ENCODE measurements at regions not wholly inside any gene's neighbourhood (a gene's known extent, or its start where the extent isn't known, plus 50 kb on each side); places are given as distances from the start of the nearest gene placed in this dataset.

DNA sequence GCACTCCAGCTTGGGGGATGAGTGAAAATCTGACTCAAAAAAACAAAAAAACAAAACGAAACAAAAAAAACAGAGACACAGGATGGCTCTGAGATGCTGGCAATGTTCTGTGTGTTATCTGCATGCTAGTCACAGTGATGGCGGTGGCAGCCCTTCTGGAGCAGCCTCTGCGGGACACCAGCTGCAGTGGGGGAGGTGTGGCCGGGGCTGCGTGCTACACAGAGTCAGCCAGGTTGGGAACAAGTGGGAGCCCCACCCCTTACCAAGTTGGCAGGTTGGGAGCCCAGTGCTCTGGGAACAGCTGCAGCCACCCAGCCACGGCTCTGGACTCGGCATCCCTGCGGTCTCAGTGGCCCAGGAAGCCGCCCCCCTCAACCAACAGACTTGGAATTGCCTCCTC lies 206.5 kb upstream of the ZFP42 start:
- H3K18ac ChIP-seq (ENCODE audit: insufficient read length, low read depth, low read length): no peak overlapping the region
- H3K4ac ChIP-seq (ENCODE audit: low read depth, low read length): no peak overlapping the region
- no peak overlapping the region for H2AFZ ChIP-seq (ENCODE audit: low read length)
- no peak overlapping the region for H4K5ac ChIP-seq (ENCODE audit: insufficient read length, low read depth, low read length)
- no peaks in the 10 kb centered on the region for H3K4me1 ChIP-seq (ENCODE audit: insufficient read depth, low read length)
- H3K9me3 ChIP-seq (ENCODE audit: control insufficient read depth, low read depth, low read length): peaks cover 4% of the 10 kb centered on the region
- H3K56ac ChIP-seq (ENCODE audit: insufficient read length, low read depth, low read length): no peak overlapping the region
- no peak overlapping the region for H3K9ac ChIP-seq (ENCODE audit: extremely low read depth, insufficient read length, low read length)
- TF ChIP-seq, protein P1, sequence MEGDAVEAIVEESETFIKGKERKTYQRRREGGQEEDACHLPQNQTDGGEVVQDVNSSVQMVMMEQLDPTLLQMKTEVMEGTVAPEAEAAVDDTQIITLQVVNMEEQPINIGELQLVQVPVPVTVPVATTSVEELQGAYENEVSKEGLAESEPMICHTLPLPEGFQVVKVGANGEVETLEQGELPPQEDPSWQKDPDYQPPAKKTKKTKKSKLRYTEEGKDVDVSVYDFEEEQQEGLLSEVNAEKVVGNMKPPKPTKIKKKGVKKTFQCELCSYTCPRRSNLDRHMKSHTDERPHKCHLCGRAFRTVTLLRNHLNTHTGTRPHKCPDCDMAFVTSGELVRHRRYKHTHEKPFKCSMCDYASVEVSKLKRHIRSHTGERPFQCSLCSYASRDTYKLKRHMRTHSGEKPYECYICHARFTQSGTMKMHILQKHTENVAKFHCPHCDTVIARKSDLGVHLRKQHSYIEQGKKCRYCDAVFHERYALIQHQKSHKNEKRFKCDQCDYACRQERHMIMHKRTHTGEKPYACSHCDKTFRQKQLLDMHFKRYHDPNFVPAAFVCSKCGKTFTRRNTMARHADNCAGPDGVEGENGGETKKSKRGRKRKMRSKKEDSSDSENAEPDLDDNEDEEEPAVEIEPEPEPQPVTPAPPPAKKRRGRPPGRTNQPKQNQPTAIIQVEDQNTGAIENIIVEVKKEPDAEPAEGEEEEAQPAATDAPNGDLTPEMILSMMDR (conservative IDR thresholded peaks at IDR 0.05): no peak
- H3K36me3 Mint-ChIP-seq (ENCODE audit: insufficient read depth in 1 of 3, low read depth in 3 of 3): peaks cover 0 to 7% (median 0%) of the 10 kb centered on the region in 3 experiments; a peak in 2 of 7 replicates
- H3K79me2 ChIP-seq (ENCODE audit: insufficient read depth, low read length): no peaks in the 10 kb centered on the region
- no peak overlapping the region for H2BK20ac ChIP-seq (ENCODE audit: low read depth, low read length, poor library complexity, severe bottlenecking)
- no peaks in the 10 kb centered on the region for H3K23me2 ChIP-seq (ENCODE audit: insufficient read length, low read depth, low read length, poor library complexity, severe bottlenecking)
- no peak overlapping the region for H3T11ph ChIP-seq (ENCODE audit: low read length)
- H3K4me2 ChIP-seq (ENCODE audit: insufficient read depth, insufficient read length, low read length): no peak overlapping the region
- no peaks in the 10 kb centered on the region for H3K79me1 ChIP-seq (ENCODE audit: insufficient read depth, low read depth, low read length, poor library complexity, severe bottlenecking)
- H3K23ac ChIP-seq (ENCODE audit: insufficient read length, low read depth, low read length): no peak overlapping the region
- H3K27ac ChIP-seq (ENCODE audit: insufficient read length, low read depth, low read length): no peak overlapping the region
- no peak overlapping the region for H2BK12ac ChIP-seq (ENCODE audit: insufficient read length, low read depth, low read length)
- no CpG with 5 or more reads among the region's 9 CpGs for WGBS (ENCODE audit: extremely low coverage, insufficient read length, low lambda C conversion rate)
- no peak overlapping the region for H3K14ac ChIP-seq (ENCODE audit: insufficient read depth, low read length)
- no peak overlapping the region for H4K91ac ChIP-seq (ENCODE audit: insufficient read length, low read depth, low read length)
- DNase-seq: no peak
- H2BK5ac ChIP-seq (ENCODE audit: insufficient read length, low read length): no peak overlapping the region
- H4K8ac ChIP-seq (replicated peaks; ENCODE audit: insufficient read length, low read depth, low read length): no peak overlapping the region
- H3K4me1 Mint-ChIP-seq: no peaks in the 10 kb centered on the region
- H2BK120ac ChIP-seq (ENCODE audit: low read depth, low read length, poor library complexity, severe bottlenecking): no peak overlapping the region
- no peak overlapping the region for H3K27ac Mint-ChIP-seq
- H3K4me3 Mint-ChIP-seq: no peak overlapping the region
- no peak overlapping the region for H2BK15ac ChIP-seq (ENCODE audit: low read depth, low read length)
- no peaks in the 10 kb centered on the region for H3K27me3 ChIP-seq (ENCODE audit: insufficient read depth, low read length)
- H2AK5ac ChIP-seq (ENCODE audit: insufficient read length, low read length): no peak overlapping the region
- peaks cover 5 to 6% of the 10 kb centered on the region in 2 experiments; a peak in 4 of 5 replicates for H3K9me3 Mint-ChIP-seq
- H4K20me1 ChIP-seq (ENCODE audit: control insufficient read depth, insufficient read depth, insufficient read length): no peaks in the 10 kb centered on the region
- H3K27me3 Mint-ChIP-seq (ENCODE audit: low read depth): no peaks in the 10 kb centered on the region; the same call in 1 of the 2 replicates
